Hepatocyte (in vitro differentiated cells): ENCODE measurements at regions not wholly inside any gene's neighbourhood (a gene's known extent, or its start where the extent isn't known, plus 50 kb on each side); places are given as distances from the start of the nearest gene placed in this dataset.

ENCODE experiments used
- DNase-seq: peaks from one replicate; pipeline ENCODE4 v3.0.0-alpha.2; 2016; ENCODE audit warnings: low spot score
- H2AFZ ChIP-seq: fragments of 200-600 bp; sonication (generic); 2 replicates; pipeline ENCODE4 v1.6.0; 2016; ENCODE audit warnings: antibody characterized with exemption, mild to moderate bottlenecking
- H3K27ac ChIP-seq: fragments of 200-600 bp; sonication (generic); 2 replicates; pipeline ENCODE4 v1.5.1; 2016; ENCODE audit warnings: mild to moderate bottlenecking
- H3K27me3 ChIP-seq: fragments of 200-600 bp; sonication (generic); 2 replicates; pipeline ENCODE4 v1.6.1; 2016
- H3K36me3 ChIP-seq: fragments of 200-600 bp; sonication (generic); replicated peaks from 2 replicates; pipeline ENCODE4 v1.5.1; 2016; ENCODE audit warnings: low read depth; ENCODE audit not compliant: insufficient read depth
- H3K4me1 ChIP-seq: fragments of 200-600 bp; sonication (generic); 2 replicates; pipeline ENCODE4 v1.5.1; 2016; ENCODE audit warnings: mild to moderate bottlenecking, moderate library complexity; ENCODE audit not compliant: insufficient read depth
- H3K4me2 ChIP-seq: fragments of 200-600 bp; sonication (generic); 2 replicates; pipeline ENCODE4 v1.6.0; 2016
- H3K4me3 ChIP-seq: fragments of 200-600 bp; sonication (generic); 2 replicates; pipeline ENCODE4 v1.5.1; 2016; ENCODE audit warnings: mild to moderate bottlenecking
- H3K79me2 ChIP-seq: fragments of 200-600 bp; sonication (generic); 2 replicates; pipeline ENCODE4 v1.6.0; 2017; ENCODE audit warnings: mild to moderate bottlenecking
- H3K9me2 ChIP-seq: fragments of 200-600 bp; sonication (generic); replicated peaks from 2 replicates; pipeline ENCODE4 v1.6.0; 2017; ENCODE audit warnings: mild to moderate bottlenecking; ENCODE audit not compliant: insufficient read depth
- H3K9me3 ChIP-seq: fragments of 200-600 bp; sonication (generic); 2 replicates; pipeline ENCODE4 v1.5.1; 2016; ENCODE audit warnings: low read depth, mild to moderate bottlenecking
- H4K20me1 ChIP-seq: fragments of 200-600 bp; sonication (generic); 2 replicates; pipeline ENCODE4 v1.6.0; 2016; ENCODE audit warnings: mild to moderate bottlenecking; ENCODE audit not compliant: insufficient read depth, poor library complexity, severe bottlenecking
- EZH2 ChIP-seq: fragments of 200-600 bp; sonication (generic); IDR thresholded peaks from 2 replicates; pipeline ENCODE4 v1.6.1; 2016; ENCODE audit warnings: antibody characterized with exemption, mild to moderate bottlenecking, borderline replicate concordance
- EZH2phosphoT487 ChIP-seq: fragments of 200-600 bp; sonication (generic); IDR thresholded peaks from one replicate; pipeline ENCODE4 v1.6.1; 2018; ENCODE audit warnings: antibody characterized with exemption, mild to moderate bottlenecking, low read depth, moderate library complexity; ENCODE audit not compliant: unreplicated experiment, severe bottlenecking
- WGBS: methylation state at CpG from one replicate; pipeline ENCODE4 v1.1.6; 2016; ENCODE audit warnings: low lambda C conversion rate; ENCODE audit errors: missing lambda C conversion rate; 5-methylcytosine and 5-hydroxymethylcytosine counted together
- TF ChIP-seq, protein P1 (sequence below): fragments of 200-600 bp; sonication (generic); IDR thresholded peaks from 2 replicates; pipeline ENCODE4 v1.5.1; 2016; ENCODE audit warnings: antibody characterized with exemption, mild to moderate bottlenecking; ENCODE audit not compliant: poor library complexity

DNA sequence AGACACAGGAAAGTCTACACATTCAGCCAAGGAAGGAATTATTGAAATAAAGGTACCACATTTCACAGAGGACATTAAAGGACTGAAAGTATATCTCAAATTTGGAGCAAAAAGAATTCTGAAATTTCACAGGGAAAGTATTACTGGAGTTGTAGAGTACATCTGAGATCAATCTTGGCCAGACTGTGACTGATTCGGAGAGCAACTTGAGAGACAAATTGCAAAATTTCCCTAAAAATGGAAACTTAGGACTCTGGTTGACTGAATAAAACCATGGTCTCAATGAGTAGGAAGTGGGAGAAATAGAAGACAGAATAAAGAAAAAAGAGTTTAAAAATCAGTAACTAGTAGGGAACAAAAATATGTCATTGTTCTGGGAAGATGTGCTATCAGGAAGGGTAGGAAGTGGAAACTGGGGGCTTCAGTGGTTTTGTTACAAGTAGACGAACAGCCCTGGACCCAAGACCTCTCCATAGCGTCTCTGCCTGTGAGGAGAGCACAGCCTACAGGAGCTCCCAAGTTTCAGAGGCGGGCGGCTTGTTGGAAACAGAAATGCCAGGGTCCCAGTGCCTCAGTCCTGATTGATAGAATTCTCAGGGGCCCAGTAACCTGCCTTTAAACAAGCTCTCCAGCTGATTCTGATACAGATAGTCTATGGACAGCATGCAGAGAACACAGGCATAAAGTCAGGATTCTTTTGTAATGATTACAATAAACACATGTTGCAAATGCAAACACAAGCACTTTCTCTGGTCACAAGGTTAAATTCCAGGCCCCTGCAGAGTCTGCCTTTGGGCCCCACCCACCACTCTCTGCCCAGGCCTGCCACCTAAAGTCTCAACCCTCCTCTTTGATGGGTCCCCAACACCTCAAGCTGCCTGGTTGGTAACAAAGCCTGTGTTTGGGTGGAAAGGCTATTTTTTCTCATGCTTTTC is 63.1 kb downstream of the BBS10 start:
- TF ChIP-seq EZH2, result no peak
- TF ChIP-seq, protein P1, sequence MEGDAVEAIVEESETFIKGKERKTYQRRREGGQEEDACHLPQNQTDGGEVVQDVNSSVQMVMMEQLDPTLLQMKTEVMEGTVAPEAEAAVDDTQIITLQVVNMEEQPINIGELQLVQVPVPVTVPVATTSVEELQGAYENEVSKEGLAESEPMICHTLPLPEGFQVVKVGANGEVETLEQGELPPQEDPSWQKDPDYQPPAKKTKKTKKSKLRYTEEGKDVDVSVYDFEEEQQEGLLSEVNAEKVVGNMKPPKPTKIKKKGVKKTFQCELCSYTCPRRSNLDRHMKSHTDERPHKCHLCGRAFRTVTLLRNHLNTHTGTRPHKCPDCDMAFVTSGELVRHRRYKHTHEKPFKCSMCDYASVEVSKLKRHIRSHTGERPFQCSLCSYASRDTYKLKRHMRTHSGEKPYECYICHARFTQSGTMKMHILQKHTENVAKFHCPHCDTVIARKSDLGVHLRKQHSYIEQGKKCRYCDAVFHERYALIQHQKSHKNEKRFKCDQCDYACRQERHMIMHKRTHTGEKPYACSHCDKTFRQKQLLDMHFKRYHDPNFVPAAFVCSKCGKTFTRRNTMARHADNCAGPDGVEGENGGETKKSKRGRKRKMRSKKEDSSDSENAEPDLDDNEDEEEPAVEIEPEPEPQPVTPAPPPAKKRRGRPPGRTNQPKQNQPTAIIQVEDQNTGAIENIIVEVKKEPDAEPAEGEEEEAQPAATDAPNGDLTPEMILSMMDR, result no peak
- TF ChIP-seq EZH2phosphoT487, result no peak
- H3K27ac ChIP-seq, result no peak overlapping the region
- peak; percentile 27 for DNase-seq
- H3K4me3 ChIP-seq, result no peak overlapping the region
- no peaks in the 10 kb centered on the region for H3K9me2 ChIP-seq
- WGBS, result 88% methylated on average over 5 of the region's 5 CpGs
- H3K4me2 ChIP-seq, result peak overlapping the region; percentile 34
- H3K4me1 ChIP-seq, result peaks cover 11% of the 10 kb centered on the region
- no peaks in the 10 kb centered on the region for H3K79me2 ChIP-seq
- H2AFZ ChIP-seq, result no peak overlapping the region
- no peaks in the 10 kb centered on the region for H3K9me3 ChIP-seq
- H4K20me1 ChIP-seq, result no peaks in the 10 kb centered on the region
- no peaks in the 10 kb centered on the region for H3K36me3 ChIP-seq
- H3K27me3 ChIP-seq, result no peaks in the 10 kb centered on the region

DNA sequence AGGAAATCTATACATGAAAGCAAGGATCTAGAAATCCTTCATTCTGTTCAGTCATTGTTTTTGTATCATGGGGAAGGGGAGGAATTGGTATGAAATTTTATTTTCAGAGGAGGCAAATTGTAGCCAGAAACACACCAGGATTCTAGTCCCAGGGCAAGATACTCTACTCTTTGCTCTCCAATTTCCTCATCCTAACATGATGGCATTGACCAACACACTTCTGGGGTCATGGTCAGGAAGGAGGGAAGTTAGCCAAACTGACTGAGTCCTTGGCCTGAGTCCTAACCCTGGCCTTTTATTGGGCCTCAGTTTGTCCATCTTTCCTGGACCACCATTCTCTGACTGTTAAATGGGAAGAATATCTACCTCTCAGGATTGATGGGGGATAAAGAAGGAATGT is 65.5 kb downstream of the BBS10 start:
- Histone ChIP-seq H3K4me1 (peaks cover 11% of the 10 kb centered on the region), H3K9me3 (no peaks in the 10 kb centered on the region), H3K4me2 (no peak overlapping the region), H3K79me2 (no peaks in the 10 kb centered on the region), H3K27ac (no peak overlapping the region), H3K9me2 (no peaks in the 10 kb centered on the region), H3K27me3 (no peaks in the 10 kb centered on the region), H2AFZ (no peak overlapping the region), H4K20me1 (no peaks in the 10 kb centered on the region), H3K4me3 (no peak overlapping the region), H3K36me3 (no peaks in the 10 kb centered on the region)
- TF ChIP-seq, protein P1, result no peak
- TF ChIP-seq EZH2, result no peak
- TF ChIP-seq EZH2phosphoT487, result no peak
- DNase-seq, result no peak

DNA sequence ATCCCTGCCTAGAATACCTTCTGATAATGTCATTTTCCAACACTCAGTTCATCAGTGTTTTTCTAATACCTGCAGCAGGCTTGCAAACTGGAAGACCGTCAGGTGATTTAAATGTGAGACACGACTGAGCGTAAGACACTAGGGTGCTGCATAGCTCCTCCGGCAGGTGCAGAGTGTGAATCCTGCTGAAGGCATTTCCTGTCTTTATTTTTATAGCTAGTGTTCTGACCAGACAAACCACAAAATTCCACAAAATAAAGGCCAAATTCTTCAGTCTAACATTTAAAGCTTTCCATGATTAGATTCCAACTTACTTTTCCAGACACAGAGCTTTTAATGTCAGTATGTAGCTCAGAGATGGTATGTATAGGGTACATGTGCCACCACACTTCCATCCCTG is 70.7 kb downstream of the BBS10 start:
- H3K9me3 ChIP-seq, result no peaks in the 10 kb centered on the region
- no peaks in the 10 kb centered on the region for H4K20me1 ChIP-seq
- H3K36me3 ChIP-seq, result no peaks in the 10 kb centered on the region
- H3K4me2 ChIP-seq, result no peak overlapping the region
- no peak overlapping the region for H2AFZ ChIP-seq
- no peaks in the 10 kb centered on the region for H3K4me1 ChIP-seq
- no peak for DNase-seq
- H3K9me2 ChIP-seq, result no peaks in the 10 kb centered on the region
- H3K27ac ChIP-seq, result no peak overlapping the region
- H3K79me2 ChIP-seq, result no peaks in the 10 kb centered on the region
- no peaks in the 10 kb centered on the region for H3K27me3 ChIP-seq
- no peak overlapping the region for H3K4me3 ChIP-seq
- no peak for TF ChIP-seq EZH2
- TF ChIP-seq, protein P1, result no peak
- no peak for TF ChIP-seq EZH2phosphoT487
- WGBS, result 81% methylated on average over 4 of the region's 4 CpGs
